Large intestine (tissue), 3 donors: ENCODE measurements at regions not wholly inside any gene's neighbourhood (a gene's known extent, or its start where the extent isn't known, plus 50 kb on each side); places are given as distances from the start of the nearest gene placed in this dataset.

Experiments used
- DNase-seq, 2 donors: peaks; one replicate each; pipeline versions ENCODE4 v3.0.0 to v3.0.0-alpha.2; 2013
- H3K27ac ChIP-seq: one replicate; pipeline ENCODE4 v1.5.1; 2013; ENCODE audit warnings: low read length
- H3K27me3 ChIP-seq: 2 replicates; pipeline ENCODE4 v1.6.1; 2013; ENCODE audit warnings: low read length; ENCODE audit not compliant: control insufficient read depth, insufficient read depth
- H3K36me3 ChIP-seq: 2 replicates; pipeline ENCODE4 v1.6.1; 2013; ENCODE audit warnings: low read length; ENCODE audit not compliant: control insufficient read depth, insufficient read depth
- H3K4me1 ChIP-seq: one replicate; pipeline ENCODE4 v1.6.1; 2013; ENCODE audit warnings: low read length; ENCODE audit not compliant: control insufficient read depth, insufficient read depth
- H3K4me3 ChIP-seq: one replicate; pipeline ENCODE4 v1.5.1; 2013; ENCODE audit warnings: low read length
- H3K9me3 ChIP-seq: one replicate; pipeline ENCODE4 v1.6.1; 2013; ENCODE audit warnings: mild to moderate bottlenecking, low read depth, low read length, moderate library complexity; ENCODE audit not compliant: control insufficient read depth
- WGBS: methylation state at CpG from one replicate; pipeline ENCODE4 v1.1.5; 2013; ENCODE audit warnings: low lambda C conversion rate; ENCODE audit not compliant: insufficient coverage; 5-methylcytosine and 5-hydroxymethylcytosine counted together

GRCh38 chr11:109130910-109131309 is 291.1 kb upstream of the C11orf87 start:
- no CpG with 5 or more reads among the region's 1 CpG for WGBS
- Histone ChIP-seq H3K36me3 (no peaks in the 10 kb centered on the region), H3K9me3 (no peaks in the 10 kb centered on the region)

GRCh38 chr11:109132539-109132938 is 289.5 kb upstream of the C11orf87 start:
- WGBS, result 27% methylated on average over 2 of the region's 4 CpGs
- no peak overlapping the region for H3K27ac ChIP-seq
- no peaks in the 10 kb centered on the region for H3K9me3 ChIP-seq
- H3K27me3 ChIP-seq, result no peaks in the 10 kb centered on the region
- no peaks in the 10 kb centered on the region for H3K36me3 ChIP-seq
- no peaks in the 10 kb centered on the region for H3K4me1 ChIP-seq
- no peak overlapping the region for H3K4me3 ChIP-seq
- no peak for DNase-seq

More at GRCh38 chr11:109130910-109131309, 291.1 kb upstream of the C11orf87 start:
- Histone ChIP-seq H3K4me1 (no peaks in the 10 kb centered on the region), H3K27ac (no peak overlapping the region), H3K4me3 (no peak overlapping the region), H3K27me3 (no peaks in the 10 kb centered on the region)
- DNase-seq, result no peak

- 82% methylated on average over 3 of the region's 4 CpGs for WGBS
Measured at GRCh38 chr11:109133159-109133558, 288.8 kb upstream of the C11orf87 start.

GRCh38 chr11:109135627-109136026 is 286.4 kb upstream of the C11orf87 start:
- Histone ChIP-seq H3K36me3 (no peaks in the 10 kb centered on the region), H3K4me1 (no peaks in the 10 kb centered on the region), H3K27me3 (no peaks in the 10 kb centered on the region), H3K9me3 (no peaks in the 10 kb centered on the region), H3K4me3 (no peak overlapping the region), H3K27ac (no peak overlapping the region)
- DNase-seq, result no peak
- WGBS, result no CpG with 5 or more reads among the region's 2 CpGs

More at GRCh38 chr11:109133159-109133558, 288.8 kb upstream of the C11orf87 start:
- Histone ChIP-seq H3K27ac (no peak overlapping the region), H3K9me3 (no peaks in the 10 kb centered on the region), H3K36me3 (no peaks in the 10 kb centered on the region), H3K27me3 (no peaks in the 10 kb centered on the region), H3K4me3 (no peak overlapping the region), H3K4me1 (no peaks in the 10 kb centered on the region)
- no peak for DNase-seq

- DNase-seq, result no peak
- Histone ChIP-seq H3K27ac (no peak overlapping the region), H3K4me1 (no peaks in the 10 kb centered on the region), H3K27me3 (no peaks in the 10 kb centered on the region), H3K36me3 (no peaks in the 10 kb centered on the region), H3K4me3 (no peak overlapping the region), H3K9me3 (no peaks in the 10 kb centered on the region)
Measured at GRCh38 chr11:109138196-109138595, 283.8 kb upstream of the C11orf87 start.

GRCh38 chr11:109140426-109140825 is 281.6 kb upstream of the C11orf87 start:
- Histone ChIP-seq H3K4me3 (no peak overlapping the region), H3K4me1 (no peaks in the 10 kb centered on the region), H3K27ac (no peak overlapping the region), H3K36me3 (no peaks in the 10 kb centered on the region), H3K27me3 (no peaks in the 10 kb centered on the region), H3K9me3 (peaks cover 2% of the 10 kb centered on the region)
- no peak for DNase-seq

GRCh38 chr11:109140857-109141515 is 281.0 kb upstream of the C11orf87 start:
- Histone ChIP-seq H3K27me3 (no peaks in the 10 kb centered on the region), H3K4me1 (no peaks in the 10 kb centered on the region), H3K27ac (no peak overlapping the region), H3K36me3 (no peaks in the 10 kb centered on the region), H3K4me3 (no peak overlapping the region), H3K9me3 (peaks cover 2% of the 10 kb centered on the region)
- no peak for DNase-seq
- 80% methylated on average over 1 of the region's 3 CpGs for WGBS

- no CpG with 5 or more reads among the region's 14 CpGs for WGBS
- no peaks in the 10 kb centered on the region for H3K27me3 ChIP-seq
- H3K36me3 ChIP-seq, result no peaks in the 10 kb centered on the region
- H3K4me3 ChIP-seq, result no peak overlapping the region
- no peak for DNase-seq
- H3K4me1 ChIP-seq, result no peaks in the 10 kb centered on the region
- no peak overlapping the region for H3K27ac ChIP-seq
- H3K9me3 ChIP-seq, result peaks cover 2% of the 10 kb centered on the region
Measured at GRCh38 chr11:109145287-109145686, 276.7 kb upstream of the C11orf87 start.

- no peak overlapping the region for H3K27ac ChIP-seq
- no peak for DNase-seq
- H3K4me3 ChIP-seq, result no peak overlapping the region
- H3K27me3 ChIP-seq, result no peaks in the 10 kb centered on the region
- H3K36me3 ChIP-seq, result no peaks in the 10 kb centered on the region
- H3K9me3 ChIP-seq, result peaks cover 2% of the 10 kb centered on the region
- no peaks in the 10 kb centered on the region for H3K4me1 ChIP-seq
Measured at GRCh38 chr11:109147726-109148125, 274.3 kb upstream of the C11orf87 start.

GRCh38 chr11:109148669-109149068 is 273.3 kb upstream of the C11orf87 start:
- Histone ChIP-seq H3K27me3 (no peaks in the 10 kb centered on the region), H3K4me3 (no peak overlapping the region), H3K9me3 (peaks cover 2% of the 10 kb centered on the region), H3K27ac (no peak overlapping the region), H3K36me3 (no peaks in the 10 kb centered on the region), H3K4me1 (no peaks in the 10 kb centered on the region)
- no CpG with 5 or more reads among the region's 2 CpGs for WGBS
- no peak for DNase-seq

GRCh38 chr11:109150581-109150980 is 271.4 kb upstream of the C11orf87 start:
- Histone ChIP-seq H3K36me3 (no peaks in the 10 kb centered on the region), H3K9me3 (no peaks in the 10 kb centered on the region), H3K4me3 (no peak overlapping the region), H3K27me3 (no peaks in the 10 kb centered on the region), H3K4me1 (no peaks in the 10 kb centered on the region), H3K27ac (no peak overlapping the region)
- DNase-seq, result no peak
- WGBS, result no CpG with 5 or more reads among the region's 2 CpGs
